GM12874 (cell line): ENCODE measurements at regions not wholly inside any gene's neighbourhood (a gene's known extent, or its start where the extent isn't known, plus 50 kb on each side); places are given as distances from the start of the nearest gene placed in this dataset.

Source experiments
- TF ChIP-seq, protein P1 (sequence below): IDR thresholded peaks from 2 replicates; pipeline ENCODE4 v1.5.1; 2011; ENCODE audit warnings: low read depth, mild to moderate bottlenecking, control low read depth, low read length, moderate library complexity; ENCODE audit not compliant: insufficient read depth

GRCh38 chr4:117844594-117844993 lies 189.7 kb upstream of the NDST3 start:
- TF ChIP-seq, protein P1, sequence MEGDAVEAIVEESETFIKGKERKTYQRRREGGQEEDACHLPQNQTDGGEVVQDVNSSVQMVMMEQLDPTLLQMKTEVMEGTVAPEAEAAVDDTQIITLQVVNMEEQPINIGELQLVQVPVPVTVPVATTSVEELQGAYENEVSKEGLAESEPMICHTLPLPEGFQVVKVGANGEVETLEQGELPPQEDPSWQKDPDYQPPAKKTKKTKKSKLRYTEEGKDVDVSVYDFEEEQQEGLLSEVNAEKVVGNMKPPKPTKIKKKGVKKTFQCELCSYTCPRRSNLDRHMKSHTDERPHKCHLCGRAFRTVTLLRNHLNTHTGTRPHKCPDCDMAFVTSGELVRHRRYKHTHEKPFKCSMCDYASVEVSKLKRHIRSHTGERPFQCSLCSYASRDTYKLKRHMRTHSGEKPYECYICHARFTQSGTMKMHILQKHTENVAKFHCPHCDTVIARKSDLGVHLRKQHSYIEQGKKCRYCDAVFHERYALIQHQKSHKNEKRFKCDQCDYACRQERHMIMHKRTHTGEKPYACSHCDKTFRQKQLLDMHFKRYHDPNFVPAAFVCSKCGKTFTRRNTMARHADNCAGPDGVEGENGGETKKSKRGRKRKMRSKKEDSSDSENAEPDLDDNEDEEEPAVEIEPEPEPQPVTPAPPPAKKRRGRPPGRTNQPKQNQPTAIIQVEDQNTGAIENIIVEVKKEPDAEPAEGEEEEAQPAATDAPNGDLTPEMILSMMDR, result no peak

DNA sequence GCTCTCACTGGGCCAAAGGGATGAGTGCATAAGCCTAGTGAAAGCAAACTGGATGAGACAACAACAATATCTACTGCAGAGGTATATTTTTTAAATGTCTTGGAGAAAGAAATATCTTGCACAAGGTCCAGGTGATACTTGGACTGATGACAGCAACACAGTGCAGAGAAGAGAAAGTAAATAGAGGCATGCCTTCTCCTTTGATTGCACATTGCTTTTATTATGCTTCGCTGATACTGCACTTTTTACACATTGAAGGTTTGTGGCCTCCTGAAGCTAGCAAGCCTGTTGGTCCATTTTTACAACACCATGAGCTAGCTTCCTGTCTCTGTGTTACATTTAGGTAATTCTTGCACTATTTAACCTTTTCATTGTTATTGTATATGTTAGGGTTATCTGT lies 189.0 kb upstream of the NDST3 start:
- TF ChIP-seq, protein P1, result no peak

- TF ChIP-seq, protein P1, result no peak
Measured at GRCh38 chr4:117847849-117848248, 186.4 kb upstream of the NDST3 start.

GRCh38 chr4:117868201-117868600 lies 166.1 kb upstream of the NDST3 start:
- TF ChIP-seq, protein P1, result no peak

DNA sequence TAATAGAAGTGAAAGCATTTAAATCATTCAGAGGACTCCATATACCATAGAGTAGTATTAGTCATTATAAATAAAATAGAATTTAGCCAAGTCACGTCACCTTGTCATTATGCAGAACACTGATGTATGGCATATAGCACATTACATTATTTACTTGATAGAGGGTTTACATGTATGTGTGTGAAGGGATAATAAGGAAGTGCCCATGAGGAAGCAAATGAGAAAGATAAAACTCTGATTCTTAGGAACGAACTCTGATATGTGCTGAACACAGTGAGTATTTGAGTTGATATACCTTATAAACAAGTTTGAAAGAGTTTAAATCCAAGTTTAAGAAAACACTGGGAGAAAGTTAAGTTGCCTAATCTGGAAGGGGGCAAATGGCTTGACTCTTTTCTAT lies 160.5 kb upstream of the NDST3 start:
- TF ChIP-seq, protein P1, result no peak

- TF ChIP-seq, protein P1, result no peak
Measured at GRCh38 chr4:117874216-117874615, 160.1 kb upstream of the NDST3 start.

DNA sequence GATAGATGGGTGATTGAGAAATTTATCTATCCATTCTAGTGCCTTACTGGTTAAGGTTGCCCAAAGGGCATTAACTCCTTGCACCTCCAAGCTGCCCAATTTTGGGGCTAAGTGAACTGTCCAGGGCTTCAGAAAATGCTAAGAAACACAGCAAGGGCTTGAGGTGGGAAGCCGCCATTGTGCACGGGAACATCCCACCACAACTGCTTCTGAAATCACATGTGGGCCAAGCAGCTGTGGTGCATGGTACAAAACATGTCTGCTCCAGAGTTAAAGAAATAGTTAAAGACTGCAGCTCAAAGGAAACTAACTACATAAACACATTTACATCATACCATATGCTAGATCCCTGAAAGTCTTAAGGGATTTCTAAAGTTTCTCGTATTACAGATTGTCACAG lies 144.3 kb upstream of the NDST3 start:
- TF ChIP-seq, protein P1, result no peak

DNA sequence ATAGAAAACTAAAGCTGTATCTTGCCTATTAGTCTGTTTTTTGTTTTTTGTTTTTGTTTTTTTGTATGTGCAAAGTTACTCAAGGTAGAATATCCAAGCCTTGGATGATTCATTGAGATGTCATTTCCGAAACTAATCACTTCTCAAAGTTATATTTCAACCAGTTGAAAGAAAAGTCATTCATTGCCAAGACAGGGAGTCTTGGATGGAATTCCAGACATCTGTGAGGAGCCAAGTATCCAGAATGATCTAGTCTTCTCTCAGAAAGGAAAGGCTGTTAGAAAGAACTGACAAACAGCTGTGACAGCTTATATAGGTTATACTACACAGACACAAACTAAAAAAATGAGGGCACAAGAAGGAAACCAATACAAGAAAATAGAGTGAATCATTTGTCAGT lies 141.1 kb upstream of the NDST3 start:
- TF ChIP-seq, protein P1, result no peak
